ENCODE measurements at regions not wholly inside any gene's neighbourhood (a gene's known extent, or its start where the extent isn't known, plus 50 kb on each side); places are given as distances from the start of the nearest gene placed in this dataset.

DNA sequence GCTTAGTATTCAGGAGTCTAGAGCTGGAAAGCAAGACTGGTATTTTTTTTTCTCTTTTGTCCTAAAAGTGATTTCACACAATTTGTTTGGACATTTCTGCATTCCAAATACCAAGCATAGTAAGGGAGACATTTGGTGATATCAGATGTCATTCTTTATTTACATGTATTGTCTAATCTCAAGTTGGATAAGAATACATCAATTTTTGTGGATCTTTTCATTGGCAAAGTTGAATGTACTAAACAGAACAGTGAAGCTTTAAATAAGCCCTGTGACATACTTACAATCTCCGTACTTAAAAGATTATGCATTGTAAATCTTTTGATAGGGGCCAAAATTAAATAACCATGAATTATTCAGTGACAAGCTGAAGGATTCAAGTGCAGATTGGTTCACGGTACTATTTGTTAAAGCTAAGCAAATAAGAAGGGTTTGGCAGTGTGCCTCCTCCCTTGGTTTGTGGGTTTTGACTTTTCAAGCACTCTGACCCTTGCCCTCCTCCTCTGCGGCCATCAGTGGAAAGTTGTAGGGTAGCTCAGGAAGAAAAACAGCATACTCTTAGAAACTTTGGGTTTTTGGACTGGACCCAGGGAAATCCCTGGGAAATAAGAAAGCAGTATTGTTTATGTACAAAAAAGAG lies 663.7 kb downstream of the ADGRL2 start:
- H3K27ac ChIP-seq = no peak overlapping the region
- WGBS, 2 donors (ENCODE audit: low coverage in 1 of 2) = 27 to 29% methylated on average over 3 of the region's 3 CpGs

GRCh38 chr1:82463951-82464350 lies 663.2 kb downstream of the ADGRL2 start:
- in situ Hi-C loops (cut with MboI; ENCODE audit: low pct_ligation_motif_present in 1 of 4, low pct_unique_long_range_greater_than_20kb in 1 of 4, low sequenced_read_pairs in 3 of 4) = no loop called here
- H3K9me3 ChIP-seq = no peaks in the 10 kb centered on the region
- peaks cover 0 to 9% (median 2%) of the 10 kb centered on the region in 4 donors for H3K4me1 ChIP-seq
- no peaks in the 10 kb centered on the region for H3K36me3 ChIP-seq
- intact Hi-C loops (cut with DNase I; ENCODE audit: low total_unique reads) = no loop called here
- DNase-seq = no peak
- WGBS, 2 donors (ENCODE audit: low coverage in 1 of 2) = 31 to 40% methylated on average over 1 of the region's 1 CpG
- no peaks in the 10 kb centered on the region for H3K27me3 ChIP-seq
- no peak overlapping the region for H3K4me3 ChIP-seq
- TF ChIP-seq, protein P1, sequence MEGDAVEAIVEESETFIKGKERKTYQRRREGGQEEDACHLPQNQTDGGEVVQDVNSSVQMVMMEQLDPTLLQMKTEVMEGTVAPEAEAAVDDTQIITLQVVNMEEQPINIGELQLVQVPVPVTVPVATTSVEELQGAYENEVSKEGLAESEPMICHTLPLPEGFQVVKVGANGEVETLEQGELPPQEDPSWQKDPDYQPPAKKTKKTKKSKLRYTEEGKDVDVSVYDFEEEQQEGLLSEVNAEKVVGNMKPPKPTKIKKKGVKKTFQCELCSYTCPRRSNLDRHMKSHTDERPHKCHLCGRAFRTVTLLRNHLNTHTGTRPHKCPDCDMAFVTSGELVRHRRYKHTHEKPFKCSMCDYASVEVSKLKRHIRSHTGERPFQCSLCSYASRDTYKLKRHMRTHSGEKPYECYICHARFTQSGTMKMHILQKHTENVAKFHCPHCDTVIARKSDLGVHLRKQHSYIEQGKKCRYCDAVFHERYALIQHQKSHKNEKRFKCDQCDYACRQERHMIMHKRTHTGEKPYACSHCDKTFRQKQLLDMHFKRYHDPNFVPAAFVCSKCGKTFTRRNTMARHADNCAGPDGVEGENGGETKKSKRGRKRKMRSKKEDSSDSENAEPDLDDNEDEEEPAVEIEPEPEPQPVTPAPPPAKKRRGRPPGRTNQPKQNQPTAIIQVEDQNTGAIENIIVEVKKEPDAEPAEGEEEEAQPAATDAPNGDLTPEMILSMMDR (IDR thresholded peaks at IDR 0.05) = no peak
- TF ChIP-seq POLR2AphosphoS5 (IDR thresholded peaks at IDR 0.05) (no peak), EP300 (IDR thresholded peaks at IDR 0.05; ENCODE audit: low read depth) (no peak), POLR2A (IDR thresholded peaks at IDR 0.05) (no peak)
- no peak overlapping the region for H3K27ac ChIP-seq

More for the DNA sequence above, 663.7 kb downstream of the ADGRL2 start:
- Histone ChIP-seq H3K9me3 (no peaks in the 10 kb centered on the region), H3K4me3 (no peak overlapping the region), H3K36me3 (no peaks in the 10 kb centered on the region), H3K27me3 (no peaks in the 10 kb centered on the region), H3K4me1 (peaks cover 0 to 9% (median 2%) of the 10 kb centered on the region in 4 donors)
- intact Hi-C loops (cut with DNase I; ENCODE audit: low total_unique reads) = no loop called here
- in situ Hi-C loops (cut with MboI; ENCODE audit: low pct_ligation_motif_present in 1 of 4, low pct_unique_long_range_greater_than_20kb in 1 of 4, low sequenced_read_pairs in 3 of 4) = no loop called here
- TF ChIP-seq POLR2A (IDR thresholded peaks at IDR 0.05) (no peak), POLR2AphosphoS5 (IDR thresholded peaks at IDR 0.05) (peak in 1 of 3 donors; percentile 14)
- peak; percentile 21 for DNase-seq

DNA sequence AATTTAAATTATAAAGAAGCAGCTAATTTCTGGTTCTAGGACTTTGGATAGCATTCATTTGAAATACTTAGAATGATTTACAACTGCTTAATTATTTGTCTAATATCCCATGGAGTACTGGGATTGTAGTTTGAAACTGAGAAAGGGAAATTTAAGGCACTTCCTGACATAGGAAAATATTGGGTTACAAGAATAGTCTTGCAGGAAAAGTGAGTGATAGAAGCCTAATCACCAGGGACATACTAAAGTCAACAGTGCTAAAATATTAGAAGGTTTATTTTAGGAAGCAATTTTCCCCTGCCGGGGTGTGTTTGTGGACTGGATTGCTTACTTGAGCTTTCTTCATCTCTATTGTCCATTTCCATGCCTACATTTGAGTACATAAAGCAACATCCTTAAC lies 661.6 kb downstream of the ADGRL2 start:
- no peaks in the 10 kb centered on the region for H3K36me3 ChIP-seq
- no peak for DNase-seq
- intact Hi-C loops (cut with DNase I; ENCODE audit: low total_unique reads) = no loop called here
- TF ChIP-seq POLR2A (IDR thresholded peaks at IDR 0.05) = no peak
- no peak for TF ChIP-seq EP300 (IDR thresholded peaks at IDR 0.05; ENCODE audit: low read depth)
- TF ChIP-seq, protein P1 (IDR thresholded peaks at IDR 0.05) = no peak
- no peak for TF ChIP-seq POLR2AphosphoS5 (IDR thresholded peaks at IDR 0.05)
- no peak overlapping the region for H3K27ac ChIP-seq
- in situ Hi-C loops (cut with MboI; ENCODE audit: low pct_ligation_motif_present in 1 of 4, low pct_unique_long_range_greater_than_20kb in 1 of 4, low sequenced_read_pairs in 3 of 4) = no loop called here
- H3K9me3 ChIP-seq = no peaks in the 10 kb centered on the region
- no peak overlapping the region for H3K4me3 ChIP-seq
- H3K4me1 ChIP-seq = peaks cover 0 to 9% (median 2%) of the 10 kb centered on the region in 4 donors
- 29 to 40% methylated on average over 1 of the region's 1 CpG for WGBS, 2 donors (ENCODE audit: low coverage in 1 of 2)
- no peaks in the 10 kb centered on the region for H3K27me3 ChIP-seq

DNA sequence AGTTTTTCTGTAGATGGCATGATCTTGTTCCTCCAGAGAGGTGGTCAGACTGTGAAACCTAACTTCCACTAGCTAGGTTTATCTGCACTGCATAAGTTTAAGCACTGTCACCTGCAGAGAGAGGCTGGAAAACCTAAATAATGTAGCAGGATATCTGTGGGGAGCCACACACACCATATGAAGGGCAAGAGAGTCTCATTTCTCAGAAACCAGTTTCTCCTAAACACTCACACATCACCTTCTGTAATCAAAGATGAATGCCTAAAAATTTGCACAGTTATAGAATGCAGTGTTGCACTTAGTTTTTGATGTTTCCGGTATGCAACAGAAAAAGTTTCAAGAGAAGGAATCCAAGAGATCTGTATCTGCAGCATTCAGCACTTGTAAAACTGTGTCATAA lies 654.6 kb downstream of the ADGRL2 start:
- H3K27me3 ChIP-seq = no peaks in the 10 kb centered on the region
- no peak for DNase-seq
- 57 to 69% methylated on average over 1 of the region's 1 CpG for WGBS, 2 donors (ENCODE audit: low coverage in 1 of 2)

GRCh38 chr1:82454431-82454830 lies 653.7 kb downstream of the ADGRL2 start:
- 60 to 89% methylated on average over 2 to 3 of the region's 3 CpGs for WGBS, 2 donors (ENCODE audit: low coverage in 1 of 2)
- intact Hi-C loops (cut with DNase I; ENCODE audit: low total_unique reads) = no loop called here
- in situ Hi-C loops (cut with MboI; ENCODE audit: low pct_ligation_motif_present in 1 of 4, low pct_unique_long_range_greater_than_20kb in 1 of 4, low sequenced_read_pairs in 3 of 4) = no loop called here
- H3K4me3 ChIP-seq = no peak overlapping the region
- no peak for DNase-seq
- no peaks in the 10 kb centered on the region for H3K36me3 ChIP-seq
- TF ChIP-seq POLR2AphosphoS5 (IDR thresholded peaks at IDR 0.05) (no peak), EP300 (IDR thresholded peaks at IDR 0.05; ENCODE audit: low read depth) (no peak), POLR2A (IDR thresholded peaks at IDR 0.05) (no peak)
- TF ChIP-seq, protein P1 (IDR thresholded peaks at IDR 0.05) = no peak
- H3K4me1 ChIP-seq = no peaks in the 10 kb centered on the region
- no peak overlapping the region for H3K27ac ChIP-seq
- H3K9me3 ChIP-seq = no peaks in the 10 kb centered on the region
- no peaks in the 10 kb centered on the region for H3K27me3 ChIP-seq

More for the DNA sequence above, 654.6 kb downstream of the ADGRL2 start:
- Histone ChIP-seq H3K4me1 (no peaks in the 10 kb centered on the region), H3K9me3 (no peaks in the 10 kb centered on the region), H3K4me3 (no peak overlapping the region), H3K27ac (no peak overlapping the region), H3K36me3 (no peaks in the 10 kb centered on the region)
- in situ Hi-C loops (cut with MboI; ENCODE audit: low pct_ligation_motif_present in 1 of 4, low pct_unique_long_range_greater_than_20kb in 1 of 4, low sequenced_read_pairs in 3 of 4) (no loop called here), intact Hi-C loops (cut with DNase I; ENCODE audit: low total_unique reads) (no loop called here)
- TF ChIP-seq POLR2A (IDR thresholded peaks at IDR 0.05) (no peak), POLR2AphosphoS5 (IDR thresholded peaks at IDR 0.05) (no peak)
